ENCODE measurements at regions not wholly inside any gene's neighbourhood (a gene's known extent, or its start where the extent isn't known, plus 50 kb on each side); places are given as distances from the start of the nearest gene placed in this dataset.
"Not testable (repeated sequence)": the region's sequence is repeated elsewhere in the genome, so short reads cannot be mapped to it uniquely, and the experiment has no call there.

DNA sequence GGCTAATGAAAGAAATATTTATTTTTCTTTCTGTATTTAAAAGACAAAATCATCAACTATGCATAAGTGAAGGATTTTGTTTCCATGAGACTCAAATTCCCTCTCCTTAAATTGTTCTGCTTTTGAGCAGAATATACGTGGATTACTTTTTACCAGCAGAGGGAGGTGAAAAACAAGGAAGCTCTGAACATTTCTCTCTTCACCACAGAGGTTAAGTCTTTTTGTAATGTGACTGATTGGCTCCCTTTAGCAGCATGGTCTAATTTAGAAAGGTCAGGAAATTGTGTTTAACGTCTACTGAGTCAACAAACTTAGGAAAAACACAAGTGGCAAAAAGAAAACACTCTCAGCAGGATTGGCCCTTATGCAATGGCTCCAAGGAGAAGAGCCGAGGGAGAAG lies 55.1 kb upstream of the F9 start:
- no peak for DNase-seq

DNA sequence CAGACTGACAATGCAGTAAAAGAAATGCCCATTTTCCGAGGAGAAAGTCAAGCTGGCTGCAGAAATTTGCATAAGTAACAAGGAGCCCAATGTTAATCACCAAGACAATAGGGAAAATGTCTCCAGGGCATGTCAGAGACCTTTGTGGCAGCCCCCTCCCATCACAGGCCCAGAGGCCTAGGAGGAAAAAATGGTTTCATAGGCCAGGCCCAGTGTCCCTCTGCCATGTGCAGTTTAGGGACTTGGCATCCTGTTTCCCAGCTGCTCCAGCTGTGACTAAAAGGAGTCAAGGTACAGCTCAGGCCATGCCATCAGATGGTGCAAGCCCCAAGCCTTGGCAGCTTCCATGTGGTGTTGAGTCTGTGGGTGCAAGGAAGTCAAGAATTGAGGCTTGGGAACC lies 68.6 kb upstream of the F9 start:
- not testable (repeated sequence) for DNase-seq

DNA sequence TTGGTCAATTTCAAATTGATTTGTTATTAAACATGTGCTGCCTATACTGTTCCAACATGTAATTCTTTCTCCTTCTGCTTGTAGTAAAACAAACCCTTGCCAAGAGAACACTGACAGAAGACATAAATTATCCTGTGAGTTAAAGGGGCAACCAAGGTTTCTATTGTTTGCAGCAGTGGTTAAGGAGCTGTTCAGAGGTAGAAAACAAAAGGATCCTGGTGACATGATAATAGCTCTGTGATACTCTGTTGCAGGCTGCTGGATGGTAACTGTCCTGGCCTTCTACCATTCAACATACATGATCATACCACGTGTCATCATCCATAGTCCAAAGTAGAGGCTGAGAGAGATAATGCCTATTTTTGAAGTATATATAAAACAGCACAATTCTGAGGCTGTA lies 75.8 kb upstream of the F9 start:
- no peak for DNase-seq

DNA sequence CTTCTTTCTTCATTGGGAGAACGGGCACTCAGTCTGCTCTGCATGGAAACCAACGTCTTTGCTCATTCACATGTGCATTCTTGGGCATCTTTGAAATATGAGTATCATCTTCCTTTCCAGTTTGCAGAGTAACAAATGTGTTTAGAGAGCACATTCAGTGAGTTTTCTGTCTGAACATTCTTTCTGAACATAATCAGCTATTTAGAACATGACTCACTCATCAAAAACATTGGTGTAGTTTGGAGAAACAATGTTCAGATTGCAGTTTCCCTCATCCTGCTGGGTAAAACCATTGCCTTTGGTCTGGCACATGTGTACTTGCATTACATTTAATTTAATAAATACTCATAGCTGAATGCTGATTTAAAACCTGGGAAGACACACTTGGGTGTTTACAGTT lies 81.5 kb upstream of the F9 start:
- DNase-seq = no peak

DNA sequence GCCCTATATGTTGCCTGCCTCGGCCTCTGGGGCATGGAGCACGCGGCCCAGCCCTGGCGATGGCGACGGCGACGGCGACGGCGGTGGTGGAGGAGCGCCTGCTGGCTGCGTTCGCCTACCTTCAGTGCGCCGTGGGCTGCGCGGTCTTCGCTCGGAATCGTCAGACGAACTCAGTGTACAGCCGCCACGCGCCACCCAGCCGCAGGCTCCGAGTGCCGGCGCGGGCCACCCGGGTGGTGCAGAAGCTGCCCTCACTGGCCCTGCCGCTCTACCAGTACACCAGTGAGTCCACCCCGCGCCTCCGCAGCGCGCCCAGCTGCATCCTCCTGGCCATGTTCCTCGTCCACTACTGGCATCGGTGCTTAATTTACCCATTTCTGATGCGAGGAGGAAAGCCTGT lies 83.7 kb upstream of the F9 start:
- no peak for DNase-seq

DNA sequence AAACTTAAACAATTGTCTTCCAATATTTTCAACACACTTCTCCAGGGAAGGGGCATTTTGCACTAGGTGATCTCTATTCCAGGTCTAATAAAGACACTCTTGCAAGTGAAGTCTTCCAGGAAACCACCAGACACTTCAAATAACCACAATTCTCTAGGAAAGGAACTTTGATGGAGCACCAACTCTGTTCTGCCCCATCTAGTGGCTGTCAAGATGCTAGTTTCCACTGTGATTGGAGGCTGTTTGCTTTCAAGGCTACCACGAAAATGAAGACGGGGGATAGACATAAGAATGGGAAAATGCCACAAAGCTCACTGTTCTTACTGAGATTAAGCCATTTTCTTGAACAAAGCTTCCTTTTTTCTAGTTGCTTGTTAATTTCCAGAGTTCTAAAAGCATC lies 100.6 kb upstream of the F9 start:
- DNase-seq = no peak

DNA sequence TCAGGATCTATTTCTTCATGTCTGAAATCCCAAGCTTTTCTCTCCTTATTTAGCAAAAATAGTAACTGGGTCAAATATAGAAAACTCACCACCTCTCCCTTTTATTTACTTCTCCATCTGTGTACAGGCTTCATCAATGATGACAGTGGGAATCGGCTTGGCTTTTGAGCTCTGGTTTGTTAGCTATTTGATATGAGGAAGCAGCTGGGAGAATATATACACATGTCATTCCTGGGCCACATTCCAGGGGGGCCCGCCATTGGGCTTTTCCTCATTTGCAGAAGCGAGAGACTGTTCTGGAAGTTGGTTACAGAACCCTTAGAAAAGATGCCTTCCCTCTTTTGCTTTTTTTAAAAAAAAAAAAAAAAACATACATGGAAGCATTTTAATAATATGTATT lies 107.4 kb upstream of the F9 start:
- no peak for DNase-seq

DNA sequence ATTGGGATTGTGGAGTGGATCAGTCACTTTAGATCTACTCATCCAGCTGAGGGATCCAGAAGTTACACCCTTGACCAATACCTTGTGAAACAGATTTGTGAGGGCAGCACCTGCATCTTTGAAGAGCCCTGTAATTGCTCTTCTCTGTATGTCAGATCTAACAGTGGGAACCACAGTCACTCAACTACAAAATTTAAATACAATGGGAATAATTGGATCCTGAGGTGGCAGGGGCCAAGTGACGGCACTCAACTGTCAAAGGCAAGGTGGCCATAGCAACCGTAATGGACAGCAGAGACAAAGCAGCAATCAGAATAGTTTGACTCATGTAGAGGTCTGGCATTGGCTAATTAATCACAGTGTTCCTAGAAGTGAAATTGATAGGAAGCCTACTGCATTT lies 132.3 kb upstream of the F9 start:
- DNase-seq = not testable (repeated sequence)

DNA sequence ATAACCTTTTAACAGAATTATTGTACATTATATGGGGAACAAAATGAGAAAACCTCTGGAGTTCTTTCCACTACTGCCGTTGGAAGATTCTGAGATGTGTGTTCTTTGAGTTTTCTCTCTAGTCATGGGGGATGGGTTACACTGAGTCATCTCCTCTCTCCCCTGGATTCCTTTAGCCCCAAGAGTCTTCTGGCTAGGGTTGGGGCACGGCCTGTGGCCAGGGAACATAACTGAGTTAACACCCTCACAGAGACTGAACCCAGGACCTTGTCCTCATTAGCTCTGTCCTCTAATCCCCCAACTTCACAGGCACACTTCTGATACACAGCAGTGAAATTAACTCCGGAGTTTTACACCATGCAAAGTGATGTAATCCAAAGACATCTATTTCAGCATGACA lies 142.3 kb upstream of the F9 start:
- no peak for DNase-seq

DNA sequence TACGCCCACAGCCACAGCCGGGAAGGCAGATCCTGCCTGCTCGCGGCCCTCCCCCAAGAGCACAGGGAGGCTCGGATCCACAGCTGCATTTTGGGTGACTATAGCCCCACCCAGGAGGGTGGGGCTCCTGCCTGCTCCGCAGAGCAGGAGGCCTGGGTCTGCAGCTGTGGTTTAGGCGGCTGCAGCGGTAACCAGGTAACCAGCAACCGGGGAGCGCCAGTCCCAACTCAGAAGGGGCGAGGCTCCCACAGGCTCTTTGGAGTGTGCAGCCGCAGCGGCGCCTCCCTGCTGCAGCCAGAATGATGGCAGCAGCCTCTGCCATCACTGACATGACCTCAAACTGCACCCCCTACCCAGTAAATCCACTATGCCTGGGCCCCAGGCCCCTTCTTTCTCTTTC lies 148.0 kb upstream of the F9 start:
- DNase-seq = no peak

DNA sequence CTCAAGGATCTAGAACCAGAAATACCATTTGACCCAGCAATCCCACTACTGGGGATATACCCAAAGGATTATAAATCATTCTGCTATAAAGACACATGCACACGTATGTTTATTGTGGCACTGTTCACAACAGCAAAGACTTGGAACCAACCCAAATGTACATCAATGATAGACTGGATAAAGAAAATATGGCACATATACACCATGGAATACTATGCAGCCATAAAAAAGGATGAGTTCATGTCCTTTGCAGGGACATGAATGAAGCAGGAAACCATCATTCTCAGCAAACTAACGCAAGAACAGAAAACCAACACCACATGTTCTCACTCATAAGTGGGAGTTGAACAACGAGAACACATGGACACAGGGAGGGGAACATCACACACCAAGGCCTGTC lies 154.0 kb upstream of the F9 start:
- DNase-seq = not testable (repeated sequence)

DNA sequence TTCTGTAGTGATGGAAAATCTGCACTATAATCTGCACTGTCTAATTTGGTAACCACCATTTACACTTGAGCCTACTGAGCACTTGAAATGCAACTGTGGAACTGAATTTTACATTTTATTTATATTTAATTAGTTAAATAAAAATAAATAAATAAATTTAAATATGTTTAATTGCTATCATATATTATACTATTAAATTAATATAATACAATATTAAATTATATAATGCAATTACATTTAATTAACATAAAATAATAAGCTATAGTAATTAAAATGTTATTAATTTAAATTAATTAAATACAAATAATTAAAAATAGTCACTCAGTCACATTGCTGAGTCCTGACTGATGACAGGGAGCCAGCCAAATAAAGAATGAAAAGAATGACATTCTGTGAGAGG lies 170.2 kb upstream of the F9 start:
- no peak for DNase-seq

DNA sequence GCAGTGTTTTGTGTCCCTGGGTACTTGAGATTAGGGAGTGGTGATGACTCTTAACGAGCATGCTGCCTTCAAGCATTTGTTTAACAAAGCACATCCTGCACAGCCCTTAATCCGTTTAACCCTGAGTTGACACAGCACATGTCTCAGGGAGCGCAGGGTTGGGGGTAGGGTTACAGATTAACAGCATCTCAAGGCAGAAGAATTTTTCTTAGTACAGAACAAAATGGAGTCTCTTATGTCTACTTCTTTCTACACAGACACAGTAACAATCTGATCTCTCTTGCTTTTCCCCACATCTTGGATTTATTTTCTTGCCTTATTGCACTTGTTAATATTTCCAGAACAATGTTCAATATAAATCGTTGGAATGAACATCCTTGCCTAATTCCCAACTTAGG lies 187.9 kb upstream of the F9 start:
- DNase-seq = not testable (repeated sequence)

DNA sequence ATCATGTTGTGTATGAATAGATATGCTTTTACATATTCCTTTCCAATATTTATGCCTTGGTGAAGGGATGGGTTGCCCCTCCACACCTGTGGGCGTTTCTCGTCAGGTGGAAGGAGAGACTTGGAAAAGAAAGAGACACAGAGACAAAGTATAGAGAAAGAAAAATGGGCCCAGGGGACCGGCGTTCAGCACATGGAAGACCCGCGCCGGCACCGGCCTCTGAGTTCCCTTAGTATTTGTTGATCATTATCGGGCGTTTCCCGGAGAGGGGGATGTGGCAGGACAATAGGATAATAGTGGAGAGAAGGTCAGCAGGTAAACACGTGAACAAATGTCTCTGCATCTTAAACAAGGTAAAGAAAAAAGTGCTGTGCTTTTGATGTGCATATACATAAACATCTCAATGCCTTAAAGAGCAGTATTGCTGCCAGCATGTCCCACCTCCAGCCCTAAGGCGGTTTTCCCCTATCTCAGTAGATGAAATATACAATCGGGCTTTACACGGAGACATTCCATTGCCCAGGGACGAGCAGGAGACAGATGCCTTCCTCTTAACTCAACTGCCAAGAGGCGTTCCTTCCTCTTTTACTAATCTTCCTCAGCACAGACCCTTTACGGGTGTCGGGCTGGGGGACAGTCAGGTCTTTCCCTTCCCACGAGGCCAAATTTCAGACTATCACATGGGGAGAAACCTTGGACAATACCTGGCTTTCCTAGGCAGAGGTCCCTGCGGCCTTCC lies 188.5 kb upstream of the F9 start:
- DNase-seq = not testable (repeated sequence)

DNA sequence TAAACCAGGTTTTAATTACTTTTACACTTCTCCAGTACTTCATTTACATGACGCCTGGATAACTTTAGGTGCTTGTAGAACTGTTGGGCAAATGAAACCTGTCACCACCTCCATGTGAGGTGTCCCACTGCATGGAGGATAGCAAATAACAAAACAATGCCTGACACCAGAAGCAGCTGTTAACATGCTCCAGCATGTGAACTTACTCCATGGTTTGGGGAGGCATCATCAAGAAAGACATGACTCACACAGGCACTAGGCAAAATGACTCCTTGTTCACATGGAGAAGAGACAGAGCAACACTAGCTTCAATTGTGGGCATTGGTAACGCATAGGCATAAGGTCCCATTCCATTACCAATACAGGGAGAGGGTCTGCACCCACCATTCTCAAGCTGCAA lies 198.1 kb upstream of the F9 start:
- no peak for DNase-seq

DNA sequence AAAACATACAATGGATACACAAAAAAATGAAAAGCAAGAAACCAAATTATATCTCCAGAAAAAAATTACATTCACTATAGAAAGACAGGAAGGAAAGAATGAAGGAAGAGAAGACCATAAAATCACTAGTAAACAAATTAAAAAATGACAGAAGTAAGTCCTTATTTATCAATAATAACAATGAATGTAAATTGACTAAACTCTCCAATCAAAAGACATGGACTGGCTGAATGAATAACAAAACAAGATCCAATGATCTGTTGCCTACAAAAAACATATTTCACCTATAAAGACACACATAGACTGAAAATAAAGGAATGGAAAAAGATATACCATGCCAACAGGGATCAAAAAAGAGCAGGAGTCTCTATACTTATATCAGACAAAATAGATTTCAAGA lies 203.2 kb upstream of the F9 start:
- DNase-seq = no peak

DNA sequence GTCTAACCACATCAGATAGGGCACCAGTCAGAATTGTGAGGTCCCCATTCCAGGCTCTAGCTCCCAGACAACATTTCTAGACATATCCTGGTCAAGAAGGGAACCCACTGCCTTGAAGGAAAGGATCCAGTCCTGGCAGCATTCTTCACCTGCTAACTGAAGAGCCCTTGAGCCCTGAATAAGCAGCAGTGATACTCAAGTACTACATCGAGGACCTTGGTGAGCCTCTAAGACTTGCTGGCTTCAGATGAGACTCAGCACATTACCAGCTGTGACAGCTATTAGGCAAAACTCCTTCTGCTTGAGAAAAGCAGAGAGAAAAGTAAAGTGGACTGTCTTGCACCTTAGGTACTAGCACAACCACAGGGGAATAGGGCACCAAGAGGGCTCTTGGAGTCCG lies 205.8 kb upstream of the F9 start:
- no peak for DNase-seq

DNA sequence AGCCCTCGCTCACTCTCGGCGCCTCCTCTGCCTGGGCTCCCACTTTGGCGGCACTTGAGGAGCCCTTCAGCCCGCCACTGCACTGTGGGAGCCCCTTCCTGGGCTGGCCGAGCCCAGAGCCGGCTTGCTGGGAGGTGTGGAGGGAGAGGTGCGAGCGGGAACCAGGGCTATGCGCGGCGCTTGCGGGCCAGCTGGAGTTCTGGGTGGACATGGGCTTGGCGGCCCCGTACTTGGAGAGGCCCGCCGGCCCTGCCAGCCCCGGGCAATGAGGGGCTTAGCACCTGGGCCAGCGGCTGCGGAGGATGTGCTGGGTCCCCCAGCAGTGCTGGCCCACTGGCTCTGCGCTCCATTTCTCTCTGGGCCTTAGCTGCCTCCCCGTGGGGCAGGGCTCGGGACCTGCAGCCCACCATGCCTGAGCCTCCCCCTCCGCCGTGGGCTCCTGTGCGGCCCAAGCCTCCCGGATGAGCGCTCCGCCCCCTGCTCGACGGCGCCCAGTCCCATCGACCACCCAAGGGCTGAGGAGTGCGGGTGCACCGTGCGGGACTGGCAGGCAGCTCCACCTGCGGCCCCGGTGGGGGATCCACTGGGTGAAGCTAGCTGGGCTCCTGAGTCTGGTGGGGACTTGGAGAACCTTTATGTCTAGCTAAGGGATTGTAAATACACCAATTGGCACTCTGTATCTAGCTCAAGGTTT lies 209.7 kb upstream of the F9 start:
- not testable (repeated sequence) for DNase-seq

DNA sequence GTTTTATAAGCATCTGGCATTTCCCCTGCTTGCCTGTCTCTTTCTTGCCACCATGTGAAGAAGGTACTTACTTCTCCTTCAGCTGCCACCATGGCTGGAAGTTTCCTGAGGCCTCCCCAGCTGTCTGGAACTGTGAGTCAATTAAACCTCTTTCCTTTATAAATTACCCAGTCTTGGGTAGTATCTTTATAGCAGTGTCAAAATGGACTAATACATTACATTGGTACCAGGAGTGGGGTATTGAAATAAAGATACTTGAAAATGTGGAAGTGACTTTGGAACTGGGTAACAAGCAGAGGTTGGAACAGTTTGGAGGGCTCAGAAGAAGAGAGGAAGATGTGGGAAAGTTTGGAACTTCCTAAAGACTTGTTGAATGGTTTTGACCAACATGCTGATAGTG lies 223.9 kb upstream of the F9 start:
- DNase-seq = not testable (repeated sequence)

DNA sequence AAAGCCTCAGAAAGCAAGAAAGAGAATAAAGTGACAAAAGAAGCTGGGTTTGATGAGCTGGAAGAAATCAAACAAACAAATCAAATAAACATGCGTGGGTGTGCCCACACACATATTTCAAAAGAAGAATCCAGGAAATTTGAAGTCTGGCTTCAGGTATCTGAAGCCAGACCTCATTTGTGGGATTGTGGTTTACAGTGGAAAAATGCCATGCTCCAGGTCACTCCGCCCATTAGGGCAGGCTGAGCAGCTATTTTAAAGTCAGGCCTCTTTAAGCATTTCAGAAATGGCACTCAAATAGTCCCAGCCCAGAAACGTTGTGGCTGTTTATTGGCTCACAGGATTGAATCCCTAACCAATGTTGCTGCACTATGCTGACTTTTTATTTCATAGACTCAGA lies 226.1 kb upstream of the F9 start:
- DNase-seq = no peak

DNA sequence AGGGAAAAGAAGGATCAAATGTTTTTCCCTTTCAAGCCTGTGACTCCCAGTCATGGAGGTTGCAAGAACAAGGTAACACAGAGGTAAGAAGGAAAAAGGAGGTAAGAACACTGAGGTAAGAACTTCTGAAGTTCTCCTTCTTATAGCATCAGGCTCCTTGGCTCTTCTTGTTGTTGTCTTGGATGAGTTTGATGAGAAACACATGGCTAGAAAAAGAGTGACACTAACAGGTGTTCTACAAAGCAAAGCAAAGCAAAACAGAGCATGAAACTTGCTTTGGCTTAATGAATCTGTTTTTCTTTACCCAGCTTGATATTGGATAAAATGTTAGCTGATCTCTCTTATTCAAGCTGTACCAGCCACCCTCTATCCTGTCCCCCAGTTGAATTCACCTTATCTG lies 231.2 kb upstream of the F9 start:
- DNase-seq = no peak

DNA sequence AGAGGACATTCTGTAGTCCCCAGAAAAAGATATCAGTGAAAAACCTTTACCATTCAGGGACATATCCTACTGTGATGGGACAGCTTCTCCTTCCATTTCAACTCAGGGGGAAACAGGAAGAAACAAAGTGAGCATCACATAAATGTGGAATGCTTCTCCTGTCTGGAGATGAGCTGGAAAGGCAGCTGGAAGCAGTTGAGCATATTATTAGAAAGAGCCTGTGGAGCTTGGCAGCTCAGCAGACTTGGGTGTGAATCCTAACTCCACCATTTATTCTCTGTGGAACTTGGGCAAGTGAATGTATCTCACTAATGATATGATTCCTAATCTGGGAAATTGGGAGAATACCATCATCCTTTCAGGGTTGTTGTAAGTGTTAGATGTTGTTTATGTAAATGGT lies 232.1 kb upstream of the F9 start:
- no peak for DNase-seq

DNA sequence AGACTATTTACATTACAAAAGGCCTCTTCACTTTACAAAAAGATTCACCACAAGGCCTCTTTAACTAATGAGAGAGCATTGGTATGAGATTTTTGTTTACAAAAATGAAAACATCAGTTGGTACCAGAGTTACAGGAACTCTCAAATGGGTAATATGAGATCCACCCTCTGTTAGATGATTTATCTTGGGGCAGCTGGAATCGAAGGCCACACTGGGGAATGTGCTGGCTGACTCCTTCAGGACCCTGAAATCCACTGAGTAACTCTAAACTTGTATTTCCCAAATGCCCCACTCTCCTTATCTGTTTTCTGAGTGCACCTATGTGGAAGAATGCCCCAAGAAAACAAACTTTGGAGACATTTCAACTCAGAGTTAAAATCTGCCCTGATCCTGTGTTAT lies 232.9 kb upstream of the F9 start:
- no peak for DNase-seq

DNA sequence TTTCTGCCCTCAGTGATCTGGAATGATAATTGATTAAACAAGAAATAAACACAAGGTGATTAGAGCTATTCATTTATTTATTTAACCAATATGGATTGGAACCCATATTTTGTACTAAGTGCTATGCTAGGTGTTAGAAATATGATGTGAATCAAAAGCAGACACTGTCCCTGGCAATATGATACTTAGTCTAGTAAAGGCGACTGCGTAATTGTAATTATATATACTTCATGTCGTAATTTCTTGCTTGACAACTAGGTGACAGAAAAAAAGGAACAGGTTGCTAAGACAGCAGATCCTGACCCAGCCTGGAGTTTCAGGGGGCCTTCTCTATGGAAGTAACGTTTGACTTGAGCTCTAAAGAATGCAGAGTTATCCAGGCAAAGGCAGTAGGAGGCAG lies 236.5 kb upstream of the F9 start:
- DNase-seq = no peak

DNA sequence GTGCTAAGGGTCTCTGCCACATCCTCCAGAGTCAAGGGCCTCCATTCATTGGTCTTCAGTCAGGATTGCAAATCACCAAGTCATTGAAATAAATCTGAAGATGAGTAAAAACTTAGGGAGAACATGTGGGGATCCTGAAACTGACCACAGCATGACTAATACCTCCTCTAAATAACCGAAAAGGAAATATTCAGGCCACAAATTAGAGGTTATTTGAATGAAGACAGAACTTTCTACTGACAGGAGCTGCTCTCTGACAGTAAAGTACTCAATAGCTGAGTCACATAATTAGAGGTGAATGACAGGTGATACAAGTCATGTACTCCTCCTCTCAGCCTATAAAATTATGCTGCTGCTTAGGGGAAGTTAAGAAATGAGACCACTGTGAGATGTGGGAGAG lies 240.2 kb upstream of the F9 start:
- no peak for DNase-seq

Measured in NCI-H2029 (cell line).